ENCODE measurements at regions not wholly inside any gene's neighbourhood (a gene's known extent, or its start where the extent isn't known, plus 50 kb on each side); places are given as distances from the start of the nearest gene placed in this dataset.

DNA sequence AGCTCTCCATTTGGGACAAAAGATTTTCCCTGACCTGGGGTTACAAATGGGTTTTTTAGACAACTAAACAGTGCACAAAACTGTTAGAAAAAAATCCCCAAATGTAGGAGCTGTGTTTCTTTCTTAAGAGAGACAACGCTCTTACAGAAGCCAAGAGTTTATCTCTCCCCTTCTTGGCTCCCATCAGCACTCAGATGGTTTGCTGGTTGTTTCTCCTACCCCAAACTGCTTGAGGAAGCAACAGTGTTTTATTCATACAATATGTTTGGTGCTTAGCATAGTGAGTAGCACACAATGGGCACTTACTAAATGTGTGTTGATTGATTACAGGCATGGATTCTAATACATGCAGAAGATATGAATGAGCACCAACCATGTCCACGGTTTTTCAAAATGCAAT is 209.5 kb upstream of the ANO5 start:
- ATAC-seq (no peak), FAIRE-seq (no peak), DNase-seq (ENCODE audit: extremely low read depth in 1 of 4, low spot score in 3 of 4) (no peak)
- no peak overlapping the region for H3K9ac ChIP-seq (ENCODE audit: insufficient read depth in 1 of 2, low read depth in 2 of 2, low read length in 2 of 2)
- H3K36me3 ChIP-seq (ENCODE audit: control insufficient read depth, insufficient read depth, low read length), result no peaks in the 10 kb centered on the region
- no peaks in the 10 kb centered on the region for H3K79me2 ChIP-seq (ENCODE audit: control insufficient read depth, insufficient read depth, low read length)
- no peaks in the 10 kb centered on the region for H3K9me1 ChIP-seq (ENCODE audit: control insufficient read depth, insufficient read depth, low read length)
- H3K27ac ChIP-seq (ENCODE audit: extremely low read depth, low read depth, low read length), result no peak overlapping the region
- no peak overlapping the region for H3K4me3 ChIP-seq
- no peak for TF ChIP-seq ARNT (IDR thresholded peaks at IDR 0.05)
- TF ChIP-seq, protein P1, sequence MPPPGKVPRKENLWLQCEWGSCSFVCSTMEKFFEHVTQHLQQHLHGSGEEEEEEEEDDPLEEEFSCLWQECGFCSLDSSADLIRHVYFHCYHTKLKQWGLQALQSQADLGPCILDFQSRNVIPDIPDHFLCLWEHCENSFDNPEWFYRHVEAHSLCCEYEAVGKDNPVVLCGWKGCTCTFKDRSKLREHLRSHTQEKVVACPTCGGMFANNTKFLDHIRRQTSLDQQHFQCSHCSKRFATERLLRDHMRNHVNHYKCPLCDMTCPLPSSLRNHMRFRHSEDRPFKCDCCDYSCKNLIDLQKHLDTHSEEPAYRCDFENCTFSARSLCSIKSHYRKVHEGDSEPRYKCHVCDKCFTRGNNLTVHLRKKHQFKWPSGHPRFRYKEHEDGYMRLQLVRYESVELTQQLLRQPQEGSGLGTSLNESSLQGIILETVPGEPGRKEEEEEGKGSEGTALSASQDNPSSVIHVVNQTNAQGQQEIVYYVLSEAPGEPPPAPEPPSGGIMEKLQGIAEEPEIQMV (tag; conservative IDR thresholded peaks at IDR 0.05; ENCODE audit: low read depth), result no peak
- no peak for TF ChIP-seq PHB (CRISPR knock-in tag; IDR thresholded peaks at IDR 0.05)
- TF ChIP-seq ZNF274 (IDR thresholded peaks at IDR 0.05; ENCODE audit: borderline replicate concordance, low read depth, low read length), result no peak
- TF ChIP-seq PBX2 (CRISPR knock-in tag; IDR thresholded peaks at IDR 0.05; ENCODE audit: low read depth), result no peak
- no peak for TF ChIP-seq PBX2 (tag; conservative IDR thresholded peaks at IDR 0.05; ENCODE audit: low read depth)
- no peak for TF ChIP-seq ZFPM2 (CRISPR knock-in tag; IDR thresholded peaks at IDR 0.05)
- TF ChIP-seq, protein P2, sequence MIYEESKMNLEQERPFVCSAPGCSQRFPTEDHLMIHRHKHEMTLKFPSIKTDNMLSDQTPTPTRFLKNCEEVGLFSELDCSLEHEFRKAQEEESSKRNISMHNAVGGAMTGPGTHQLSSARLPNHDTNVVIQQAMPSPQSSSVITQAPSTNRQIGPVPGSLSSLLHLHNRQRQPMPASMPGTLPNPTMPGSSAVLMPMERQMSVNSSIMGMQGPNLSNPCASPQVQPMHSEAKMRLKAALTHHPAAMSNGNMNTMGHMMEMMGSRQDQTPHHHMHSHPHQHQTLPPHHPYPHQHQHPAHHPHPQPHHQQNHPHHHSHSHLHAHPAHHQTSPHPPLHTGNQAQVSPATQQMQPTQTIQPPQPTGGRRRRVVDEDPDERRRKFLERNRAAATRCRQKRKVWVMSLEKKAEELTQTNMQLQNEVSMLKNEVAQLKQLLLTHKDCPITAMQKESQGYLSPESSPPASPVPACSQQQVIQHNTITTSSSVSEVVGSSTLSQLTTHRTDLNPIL (CRISPR knock-in tag; IDR thresholded peaks at IDR 0.05), result no peak
- H4K20me1 ChIP-seq (replicated peaks; ENCODE audit: control insufficient read depth, insufficient read depth, low read length), result no peaks in the 10 kb centered on the region
- in situ Hi-C loops (cut with MboI) (no loop called here), intact Hi-C loops (cut with micrococcal nuclease) (no loop called here)
- no peak overlapping the region for H2AFZ ChIP-seq (ENCODE audit: low read depth, low read length)
- no peak overlapping the region for H3K4me2 ChIP-seq (ENCODE audit: insufficient read depth, low read length)
- H3K9me3 ChIP-seq (replicated peaks; ENCODE audit: control insufficient read depth, insufficient read depth, low read depth, low read length), result no peaks in the 10 kb centered on the region; the same call in 1 of the 2 replicates
- no TSS peak for BruUV-seq (replicated peaks)
- H3K27me3 ChIP-seq (ENCODE audit: control insufficient read depth in 2 of 2, insufficient read depth in 2 of 2, low read length in 2 of 2), result no peaks in the 10 kb centered on the region
- H3K4me1 ChIP-seq (replicated peaks in 1 of 2; ENCODE audit: control insufficient read depth in 2 of 2, insufficient read depth in 2 of 2, low read length in 2 of 2), result no peaks in the 10 kb centered on the region
- WGBS (ENCODE audit: insufficient coverage, low coverage, missing lambda C conversion rate), result 0% methylated on average over 2 of the region's 2 CpGs
- ChIA-PET CTCF (ENCODE audit: low intra/inter-chr PET ratio) (no interaction called here), POLR2A (no interaction called here)
